ENCODE measurements at regions not wholly inside any gene's neighbourhood (a gene's known extent, or its start where the extent isn't known, plus 50 kb on each side); places are given as distances from the start of the nearest gene placed in this dataset.
A peak's percentile ranks its signal among the peaks of the same experiment; 100 is the strongest.

GRCh38 chr9:81266674-81267073 is 422.7 kb downstream of the TLE1 start:
- no peak for DNase-seq
- no peak overlapping the region for H3K4me3 ChIP-seq
- no peaks in the 10 kb centered on the region for H3K4me1 ChIP-seq (replicated peaks in 1 of 2)
- H3K27me3 ChIP-seq, result no peaks in the 10 kb centered on the region
- TF ChIP-seq, protein P1, sequence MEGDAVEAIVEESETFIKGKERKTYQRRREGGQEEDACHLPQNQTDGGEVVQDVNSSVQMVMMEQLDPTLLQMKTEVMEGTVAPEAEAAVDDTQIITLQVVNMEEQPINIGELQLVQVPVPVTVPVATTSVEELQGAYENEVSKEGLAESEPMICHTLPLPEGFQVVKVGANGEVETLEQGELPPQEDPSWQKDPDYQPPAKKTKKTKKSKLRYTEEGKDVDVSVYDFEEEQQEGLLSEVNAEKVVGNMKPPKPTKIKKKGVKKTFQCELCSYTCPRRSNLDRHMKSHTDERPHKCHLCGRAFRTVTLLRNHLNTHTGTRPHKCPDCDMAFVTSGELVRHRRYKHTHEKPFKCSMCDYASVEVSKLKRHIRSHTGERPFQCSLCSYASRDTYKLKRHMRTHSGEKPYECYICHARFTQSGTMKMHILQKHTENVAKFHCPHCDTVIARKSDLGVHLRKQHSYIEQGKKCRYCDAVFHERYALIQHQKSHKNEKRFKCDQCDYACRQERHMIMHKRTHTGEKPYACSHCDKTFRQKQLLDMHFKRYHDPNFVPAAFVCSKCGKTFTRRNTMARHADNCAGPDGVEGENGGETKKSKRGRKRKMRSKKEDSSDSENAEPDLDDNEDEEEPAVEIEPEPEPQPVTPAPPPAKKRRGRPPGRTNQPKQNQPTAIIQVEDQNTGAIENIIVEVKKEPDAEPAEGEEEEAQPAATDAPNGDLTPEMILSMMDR (IDR thresholded peaks at IDR 0.05), result no peak
- TF ChIP-seq POLR2A (IDR thresholded peaks at IDR 0.05), result no peak
- H3K27ac ChIP-seq, result no peak overlapping the region
- no peaks in the 10 kb centered on the region for H3K36me3 ChIP-seq (replicated peaks in 1 of 2)
- intact Hi-C loops (cut with DNase I), result no loop called here
- no peaks in the 10 kb centered on the region for H3K9me3 ChIP-seq (replicated peaks in 1 of 3)

DNA sequence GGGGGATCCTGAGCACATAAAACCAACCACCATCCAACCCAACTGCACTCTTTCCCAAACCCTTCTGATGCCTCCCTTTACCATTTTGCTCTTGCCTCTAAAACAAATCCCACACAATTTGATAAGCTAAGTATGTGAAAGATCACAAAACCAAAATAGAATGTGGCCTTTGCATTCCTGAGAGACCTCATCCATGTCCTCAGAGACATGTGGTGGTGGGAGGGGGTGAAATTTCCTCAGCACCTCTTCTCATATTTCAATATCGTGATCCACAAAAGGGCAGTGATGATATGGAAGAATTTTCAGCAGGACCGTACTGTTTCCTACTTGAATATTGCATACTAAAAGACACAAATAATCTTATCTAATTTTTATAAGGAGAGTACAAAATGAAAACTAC is 423.3 kb downstream of the TLE1 start:
- H3K27ac ChIP-seq, result no peak overlapping the region
- 64 to 76% (median 72%) methylated on average over 2 of the region's 2 CpGs for WGBS, 4 donors

DNA sequence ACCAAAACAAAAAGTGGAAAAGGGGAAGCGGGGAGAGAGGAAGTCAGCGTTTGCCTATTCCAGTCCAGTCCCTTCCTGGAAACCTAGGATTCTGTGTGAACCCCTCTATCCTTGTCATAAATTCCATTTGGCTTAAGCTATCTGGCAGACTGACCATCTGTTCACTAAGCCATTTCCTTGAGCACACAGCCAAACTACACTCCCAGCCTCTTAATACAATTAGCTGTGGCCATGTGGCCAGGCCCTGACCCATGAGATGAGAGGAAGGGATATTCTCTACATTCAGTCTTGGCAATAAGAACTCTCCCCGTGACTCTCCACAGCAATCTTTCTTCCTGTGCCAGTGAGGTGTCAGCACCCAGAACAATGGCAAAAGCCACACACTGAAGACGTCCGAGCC is 424.8 kb downstream of the TLE1 start:
- no peaks in the 10 kb centered on the region for H3K4me1 ChIP-seq (replicated peaks in 1 of 2)
- no peak overlapping the region for H3K4me3 ChIP-seq
- 66 to 71% (median 68%) methylated on average over 5 of the region's 5 CpGs for WGBS, 4 donors
- intact Hi-C loops (cut with DNase I), result no loop called here
- DNase-seq, result peak in 1 of 7 donors; percentile 58
- no peak overlapping the region for H3K27ac ChIP-seq
- H3K36me3 ChIP-seq (replicated peaks in 1 of 2), result no peaks in the 10 kb centered on the region
- no peaks in the 10 kb centered on the region for H3K27me3 ChIP-seq
- TF ChIP-seq POLR2A (IDR thresholded peaks at IDR 0.05), result no peak
- TF ChIP-seq, protein P1 (IDR thresholded peaks at IDR 0.05), result no peak
- no peaks in the 10 kb centered on the region for H3K9me3 ChIP-seq (replicated peaks in 1 of 3)

More for the DNA sequence above, 423.3 kb downstream of the TLE1 start:
- TF ChIP-seq, protein P1 (IDR thresholded peaks at IDR 0.05), result no peak
- no peak for TF ChIP-seq POLR2A (IDR thresholded peaks at IDR 0.05)
- intact Hi-C loops (cut with DNase I), result no loop called here
- H3K9me3 ChIP-seq (replicated peaks in 1 of 3), result no peaks in the 10 kb centered on the region
- no peaks in the 10 kb centered on the region for H3K27me3 ChIP-seq
- no peak for DNase-seq
- H3K4me3 ChIP-seq, result no peak overlapping the region
- H3K36me3 ChIP-seq (replicated peaks in 1 of 2), result no peaks in the 10 kb centered on the region
- no peaks in the 10 kb centered on the region for H3K4me1 ChIP-seq (replicated peaks in 1 of 2)

GRCh38 chr9:81259896-81260295 is 429.5 kb downstream of the TLE1 start:
- TF ChIP-seq POLR2A (IDR thresholded peaks at IDR 0.05), result no peak
- TF ChIP-seq, protein P1 (IDR thresholded peaks at IDR 0.05), result no peak
- intact Hi-C loops (cut with DNase I), result no loop called here
- no peak overlapping the region for H3K4me3 ChIP-seq
- no peaks in the 10 kb centered on the region for H3K9me3 ChIP-seq (replicated peaks in 1 of 3)
- H3K27ac ChIP-seq, result no peak overlapping the region
- no peaks in the 10 kb centered on the region for H3K36me3 ChIP-seq (replicated peaks in 1 of 2)
- H3K4me1 ChIP-seq (replicated peaks in 1 of 2), result no peaks in the 10 kb centered on the region
- no peaks in the 10 kb centered on the region for H3K27me3 ChIP-seq
- 75 to 90% (median 82%) methylated on average over 2 of the region's 2 CpGs for WGBS, 4 donors
- no peak for DNase-seq

Data from adrenal gland (tissue), 9 donors.